ENCODE measurements at regions not wholly inside any gene's neighbourhood (a gene's known extent, or its start where the extent isn't known, plus 50 kb on each side); places are given as distances from the start of the nearest gene placed in this dataset.

DNA sequence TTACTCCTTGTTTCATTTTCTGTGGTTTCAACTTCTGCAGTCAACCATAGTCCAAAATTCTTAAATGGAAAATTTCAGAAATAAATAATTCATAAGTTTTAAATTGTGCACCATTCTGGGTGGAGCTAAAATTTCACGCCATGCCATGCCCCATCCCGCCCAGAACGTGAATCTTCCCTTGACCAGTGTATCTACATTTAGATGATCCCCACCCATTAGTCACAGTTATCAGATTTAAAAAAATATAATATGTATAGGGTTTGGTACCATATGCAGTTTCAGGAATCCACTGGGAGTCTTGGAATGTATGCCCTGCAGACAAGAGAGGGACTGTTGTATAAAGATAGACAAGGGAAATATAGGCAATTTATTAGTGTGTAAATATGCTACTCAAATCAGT lies 759.7 kb upstream of the ZNF608 start:
- TF ChIP-seq, protein P1, sequence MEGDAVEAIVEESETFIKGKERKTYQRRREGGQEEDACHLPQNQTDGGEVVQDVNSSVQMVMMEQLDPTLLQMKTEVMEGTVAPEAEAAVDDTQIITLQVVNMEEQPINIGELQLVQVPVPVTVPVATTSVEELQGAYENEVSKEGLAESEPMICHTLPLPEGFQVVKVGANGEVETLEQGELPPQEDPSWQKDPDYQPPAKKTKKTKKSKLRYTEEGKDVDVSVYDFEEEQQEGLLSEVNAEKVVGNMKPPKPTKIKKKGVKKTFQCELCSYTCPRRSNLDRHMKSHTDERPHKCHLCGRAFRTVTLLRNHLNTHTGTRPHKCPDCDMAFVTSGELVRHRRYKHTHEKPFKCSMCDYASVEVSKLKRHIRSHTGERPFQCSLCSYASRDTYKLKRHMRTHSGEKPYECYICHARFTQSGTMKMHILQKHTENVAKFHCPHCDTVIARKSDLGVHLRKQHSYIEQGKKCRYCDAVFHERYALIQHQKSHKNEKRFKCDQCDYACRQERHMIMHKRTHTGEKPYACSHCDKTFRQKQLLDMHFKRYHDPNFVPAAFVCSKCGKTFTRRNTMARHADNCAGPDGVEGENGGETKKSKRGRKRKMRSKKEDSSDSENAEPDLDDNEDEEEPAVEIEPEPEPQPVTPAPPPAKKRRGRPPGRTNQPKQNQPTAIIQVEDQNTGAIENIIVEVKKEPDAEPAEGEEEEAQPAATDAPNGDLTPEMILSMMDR (IDR thresholded peaks at IDR 0.05; ENCODE audit: low read depth, low read length, missing control alignments) = no peak
- no peak overlapping the region for H3K4me3 ChIP-seq (replicated peaks; ENCODE audit: low read depth, low read length)
- no peak for DNase-seq (ENCODE audit: extremely low read depth, low read depth)

- TF ChIP-seq, protein P1 (IDR thresholded peaks at IDR 0.05; ENCODE audit: low read depth, low read length, missing control alignments) = no peak
- DNase-seq (ENCODE audit: extremely low read depth, low read depth) = no peak
- H3K4me3 ChIP-seq (replicated peaks; ENCODE audit: low read depth, low read length) = no peak overlapping the region
These were observed 761.8 kb upstream of the ZNF608 start for GRCh38 chr5:125508225-125508624.

DNA sequence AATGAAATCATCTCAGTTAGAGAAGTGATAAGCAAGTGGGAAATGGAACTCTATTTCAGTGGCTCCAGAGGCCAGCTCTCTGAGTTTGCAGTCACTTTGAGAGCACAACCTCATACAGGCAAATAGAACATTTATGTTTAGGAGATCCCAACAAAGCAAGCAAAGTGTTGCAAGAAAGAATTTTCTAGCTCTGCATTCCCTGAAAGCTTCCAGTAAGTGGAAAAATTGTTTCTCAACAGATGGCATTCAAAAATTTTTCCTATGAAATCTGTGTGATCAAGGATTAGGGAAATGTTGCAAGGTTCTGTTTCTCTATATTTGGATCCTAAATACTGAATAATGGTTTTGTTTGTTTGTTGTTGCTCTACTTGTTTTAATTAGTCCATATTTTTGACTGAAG lies 764.2 kb upstream of the ZNF608 start:
- TF ChIP-seq, protein P1 (IDR thresholded peaks at IDR 0.05; ENCODE audit: low read depth, low read length, missing control alignments) = no peak
- DNase-seq (ENCODE audit: extremely low read depth, low read depth) = no peak
- no peak overlapping the region for H3K4me3 ChIP-seq (replicated peaks; ENCODE audit: low read depth, low read length)

- H3K4me3 ChIP-seq (replicated peaks; ENCODE audit: low read depth, low read length) = no peak overlapping the region
- no peak for DNase-seq (ENCODE audit: extremely low read depth, low read depth)
- TF ChIP-seq, protein P1 (IDR thresholded peaks at IDR 0.05; ENCODE audit: low read depth, low read length, missing control alignments) = no peak
These were observed 771.6 kb upstream of the ZNF608 start for GRCh38 chr5:125517973-125518550.

- TF ChIP-seq, protein P1 (IDR thresholded peaks at IDR 0.05; ENCODE audit: low read depth, low read length, missing control alignments) = no peak
- no peak overlapping the region for H3K4me3 ChIP-seq (replicated peaks; ENCODE audit: low read depth, low read length)
- no peak for DNase-seq (ENCODE audit: extremely low read depth, low read depth)
These were observed 774.9 kb upstream of the ZNF608 start for GRCh38 chr5:125521289-125521688.

DNA sequence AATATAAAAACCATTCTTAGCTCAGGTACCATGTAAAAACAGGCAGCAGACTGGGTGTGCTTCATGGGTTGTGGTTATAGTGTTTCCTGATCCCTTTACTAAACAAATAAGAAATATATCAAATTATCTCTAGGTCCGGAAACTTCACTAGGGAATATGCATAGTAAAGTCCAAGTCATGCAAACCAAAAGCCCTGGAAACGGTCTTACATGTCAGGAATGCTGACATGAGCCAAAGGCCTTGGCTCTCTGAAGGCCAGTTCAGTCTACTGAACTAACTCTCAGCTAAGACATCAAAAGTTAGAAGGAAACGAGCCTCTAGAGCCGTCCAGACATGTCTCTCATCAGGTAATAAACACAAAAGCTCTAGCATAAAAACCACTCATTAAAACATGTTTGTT lies 778.9 kb upstream of the ZNF608 start:
- DNase-seq (ENCODE audit: extremely low read depth, low read depth) = no peak
- TF ChIP-seq, protein P1 (IDR thresholded peaks at IDR 0.05; ENCODE audit: low read depth, low read length, missing control alignments) = no peak
- H3K4me3 ChIP-seq (replicated peaks; ENCODE audit: low read depth, low read length) = no peak overlapping the region

DNA sequence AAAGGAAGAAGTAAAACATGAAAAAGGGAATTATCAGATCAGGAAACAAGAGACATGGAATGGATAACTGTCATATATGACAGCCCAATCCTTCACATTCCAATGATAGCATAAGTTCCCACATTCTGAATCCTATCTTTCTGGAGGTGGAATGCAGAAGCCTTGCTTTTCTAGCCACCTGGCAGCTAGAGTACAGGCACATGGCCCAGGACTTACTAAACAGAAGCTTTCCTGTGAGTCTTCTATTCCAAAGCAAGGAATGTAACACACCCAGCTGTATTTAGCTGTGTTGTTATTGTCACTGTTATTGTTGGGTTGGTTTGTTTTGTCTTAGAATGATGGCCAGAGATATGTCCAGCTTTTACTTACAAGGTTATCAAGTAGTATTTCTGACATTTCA lies 780.5 kb upstream of the ZNF608 start:
- no peak for DNase-seq (ENCODE audit: extremely low read depth, low read depth)
- TF ChIP-seq, protein P1 (IDR thresholded peaks at IDR 0.05; ENCODE audit: low read depth, low read length, missing control alignments) = no peak
- no peak overlapping the region for H3K4me3 ChIP-seq (replicated peaks; ENCODE audit: low read depth, low read length)
